Loucy (cell line): ENCODE measurements at regions not wholly inside any gene's neighbourhood (a gene's known extent, or its start where the extent isn't known, plus 50 kb on each side); places are given as distances from the start of the nearest gene placed in this dataset.

ENCODE experiments used
- EZH2phosphoT487 ChIP-seq: fragments of 200-600 bp; IDR thresholded peaks from 2 replicates; pipeline ENCODE4 v1.6.1; 2018; ENCODE audit warnings: antibody characterized with exemption, mild to moderate bottlenecking, moderate library complexity, borderline replicate concordance
- TF ChIP-seq, protein P1 (sequence below): fragments of 200-600 bp; sonication (generic); conservative IDR thresholded peaks from 2 replicates; pipeline ENCODE4 v1.5.1; 2014; ENCODE audit warnings: mild to moderate bottlenecking, antibody characterized with exemption, low read length

- TF ChIP-seq, protein P1, sequence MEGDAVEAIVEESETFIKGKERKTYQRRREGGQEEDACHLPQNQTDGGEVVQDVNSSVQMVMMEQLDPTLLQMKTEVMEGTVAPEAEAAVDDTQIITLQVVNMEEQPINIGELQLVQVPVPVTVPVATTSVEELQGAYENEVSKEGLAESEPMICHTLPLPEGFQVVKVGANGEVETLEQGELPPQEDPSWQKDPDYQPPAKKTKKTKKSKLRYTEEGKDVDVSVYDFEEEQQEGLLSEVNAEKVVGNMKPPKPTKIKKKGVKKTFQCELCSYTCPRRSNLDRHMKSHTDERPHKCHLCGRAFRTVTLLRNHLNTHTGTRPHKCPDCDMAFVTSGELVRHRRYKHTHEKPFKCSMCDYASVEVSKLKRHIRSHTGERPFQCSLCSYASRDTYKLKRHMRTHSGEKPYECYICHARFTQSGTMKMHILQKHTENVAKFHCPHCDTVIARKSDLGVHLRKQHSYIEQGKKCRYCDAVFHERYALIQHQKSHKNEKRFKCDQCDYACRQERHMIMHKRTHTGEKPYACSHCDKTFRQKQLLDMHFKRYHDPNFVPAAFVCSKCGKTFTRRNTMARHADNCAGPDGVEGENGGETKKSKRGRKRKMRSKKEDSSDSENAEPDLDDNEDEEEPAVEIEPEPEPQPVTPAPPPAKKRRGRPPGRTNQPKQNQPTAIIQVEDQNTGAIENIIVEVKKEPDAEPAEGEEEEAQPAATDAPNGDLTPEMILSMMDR = no peak
- no peak for TF ChIP-seq EZH2phosphoT487
Observed at GRCh38 chr2:41859615-41860514, 188.0 kb upstream of the PKDCC start.
